Spleen (tissue), 7 donors: ENCODE measurements at regions not wholly inside any gene's neighbourhood (a gene's known extent, or its start where the extent isn't known, plus 50 kb on each side); places are given as distances from the start of the nearest gene placed in this dataset.

Source experiments
- POLR2A ChIP-seq, 3 donors: fragments of 450-650 bp; IDR thresholded peaks; one replicate each; pipeline ENCODE4 v1.5.1; 2017; ENCODE audit warnings: antibody characterized with exemption in 3 of 3, mild to moderate bottlenecking in 1 of 3
- TF ChIP-seq, protein P1 (sequence below), 11 experiments: fragments of 200-600 bp in 7 of 11; fragments of 450-650 bp in 4 of 11; sonication (generic) in 4 of 11; IDR thresholded peaks in 8 of 11; conservative IDR thresholded peaks in 3 of 11; 1 replicate in 7 of 11; 2 replicates in 4 of 11; pipeline versions ENCODE4 v1.4.0 to v1.8.0; 2016 to 2021; ENCODE audit warnings: antibody characterized with exemption in 11 of 11, inconsistent platforms in 4 of 11, mild to moderate bottlenecking in 1 of 11
- donor health status: DM: no; HTN: no; CAD: no; lungs with moderate emphysema.
- donor health status: DM: no; HTN: no; CAD: no.
- donor health status: DM: no; HTN: no; CAD: no.

DNA sequence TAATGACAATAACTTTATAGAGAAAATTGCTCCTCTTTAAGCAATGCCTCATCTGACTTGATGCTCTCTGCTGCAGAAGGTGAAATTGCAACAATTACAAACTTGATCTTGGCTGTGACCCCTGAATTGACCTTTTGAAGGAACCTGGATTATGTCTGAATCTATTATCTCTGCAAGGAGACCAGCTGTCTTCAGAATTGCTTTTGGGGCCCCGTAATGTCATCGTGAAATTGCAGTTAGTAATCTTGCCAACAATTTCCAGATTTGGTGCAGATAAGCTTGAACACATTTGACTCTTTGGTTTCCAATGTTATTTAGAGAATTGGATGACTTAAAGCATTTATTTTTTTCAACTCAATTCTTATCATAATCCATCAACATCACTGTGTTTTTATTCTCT is 520.6 kb downstream of the CCSER2 start:
- TF ChIP-seq, protein P1, sequence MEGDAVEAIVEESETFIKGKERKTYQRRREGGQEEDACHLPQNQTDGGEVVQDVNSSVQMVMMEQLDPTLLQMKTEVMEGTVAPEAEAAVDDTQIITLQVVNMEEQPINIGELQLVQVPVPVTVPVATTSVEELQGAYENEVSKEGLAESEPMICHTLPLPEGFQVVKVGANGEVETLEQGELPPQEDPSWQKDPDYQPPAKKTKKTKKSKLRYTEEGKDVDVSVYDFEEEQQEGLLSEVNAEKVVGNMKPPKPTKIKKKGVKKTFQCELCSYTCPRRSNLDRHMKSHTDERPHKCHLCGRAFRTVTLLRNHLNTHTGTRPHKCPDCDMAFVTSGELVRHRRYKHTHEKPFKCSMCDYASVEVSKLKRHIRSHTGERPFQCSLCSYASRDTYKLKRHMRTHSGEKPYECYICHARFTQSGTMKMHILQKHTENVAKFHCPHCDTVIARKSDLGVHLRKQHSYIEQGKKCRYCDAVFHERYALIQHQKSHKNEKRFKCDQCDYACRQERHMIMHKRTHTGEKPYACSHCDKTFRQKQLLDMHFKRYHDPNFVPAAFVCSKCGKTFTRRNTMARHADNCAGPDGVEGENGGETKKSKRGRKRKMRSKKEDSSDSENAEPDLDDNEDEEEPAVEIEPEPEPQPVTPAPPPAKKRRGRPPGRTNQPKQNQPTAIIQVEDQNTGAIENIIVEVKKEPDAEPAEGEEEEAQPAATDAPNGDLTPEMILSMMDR (IDR thresholded peaks at IDR 0.05 in 8 of 11, conservative IDR thresholded peaks at IDR 0.05 in 3 of 11), result no peak
- TF ChIP-seq POLR2A (IDR thresholded peaks at IDR 0.05), result no peak
